Mesenteric fat pad (tissue), 1 donor: ENCODE measurements at regions not wholly inside any gene's neighbourhood (a gene's known extent, or its start where the extent isn't known, plus 50 kb on each side); places are given as distances from the start of the nearest gene placed in this dataset.

ENCODE experiments used
- DNase-seq: peaks from one replicate; pipeline ENCODE4 v3.0.0-alpha.2; 2020; ENCODE audit warnings: low spot score
- donor health status: DM: yes; HTN: yes; CAD: no.

- no peak for DNase-seq
Observed at GRCh38 chr17:34527908-34528470, 51.4 kb upstream of the TMEM132E start.

GRCh38 chr17:34527136-34527907, 52.1 kb upstream of the TMEM132E start:
- DNase-seq, result no peak

GRCh38 chr17:34525651-34526050, 53.7 kb upstream of the TMEM132E start:
- no peak for DNase-seq

- DNase-seq, result no peak
Observed at GRCh38 chr17:34521955-34522354, 57.4 kb upstream of the TMEM132E start.

- no peak for DNase-seq
Observed at GRCh38 chr17:34519282-34519681, 60.1 kb upstream of the TMEM132E start.

GRCh38 chr17:34517406-34517805, 62.0 kb upstream of the TMEM132E start:
- no peak for DNase-seq

- DNase-seq, result no peak
Observed at GRCh38 chr17:34511931-34512330, 67.5 kb upstream of the TMEM132E start.

GRCh38 chr17:34511265-34511664, 68.1 kb upstream of the TMEM132E start:
- no peak for DNase-seq

- no peak for DNase-seq
Observed at GRCh38 chr17:34504814-34505484, 74.4 kb upstream of the TMEM132E start.

GRCh38 chr17:34503528-34504195, 75.7 kb upstream of the TMEM132E start:
- no peak for DNase-seq

- DNase-seq, result no peak
Observed at GRCh38 chr17:34502426-34502825, 77.0 kb upstream of the TMEM132E start.

GRCh38 chr17:34499576-34499975, 79.8 kb upstream of the TMEM132E start:
- no peak for DNase-seq

- no peak for DNase-seq
Observed at GRCh38 chr17:34493917-34494316, 85.5 kb upstream of the TMEM132E start.

GRCh38 chr17:34487626-34488025, 91.8 kb upstream of the TMEM132E start:
- no peak for DNase-seq

GRCh38 chr17:34486761-34487160, 92.6 kb upstream of the TMEM132E start:
- no peak for DNase-seq

- DNase-seq, result no peak
Observed at GRCh38 chr17:34485999-34486398, 93.4 kb upstream of the TMEM132E start.

- DNase-seq, result no peak
Observed at GRCh38 chr17:34484193-34484733, 95.1 kb upstream of the TMEM132E start.

- DNase-seq, result no peak
Observed at GRCh38 chr17:34482730-34483129, 96.7 kb upstream of the TMEM132E start.

- no peak for DNase-seq
Observed at GRCh38 chr17:34481779-34482178, 97.6 kb upstream of the TMEM132E start.

- DNase-seq, result no peak
Observed at GRCh38 chr17:34479371-34479770, 100.0 kb upstream of the TMEM132E start.

GRCh38 chr17:34478244-34478643, 101.1 kb upstream of the TMEM132E start:
- DNase-seq, result no peak

GRCh38 chr17:34475296-34475695, 104.1 kb upstream of the TMEM132E start:
- DNase-seq, result no peak
